NCI-H2196 (cell line): ENCODE measurements at regions not wholly inside any gene's neighbourhood (a gene's known extent, or its start where the extent isn't known, plus 50 kb on each side); places are given as distances from the start of the nearest gene placed in this dataset.
"Not testable (repeated sequence)": the region's sequence is repeated elsewhere in the genome, so short reads cannot be mapped to it uniquely, and the experiment has no call there.

Source experiments
- DNase-seq: peaks from one replicate; lab custom pipeline; 2025; ENCODE audit not compliant: unreplicated experiment; lab: John Stamatoyannopoulos, UW

GRCh38 chr16:60073376-60073775 lies 1339.3 kb upstream of the GOT2 start:
- no peak for DNase-seq

- no peak for DNase-seq
These were observed 1329.9 kb upstream of the GOT2 start for GRCh38 chr16:60064026-60064425.

GRCh38 chr16:60061396-60061795 lies 1327.3 kb upstream of the GOT2 start:
- no peak for DNase-seq

GRCh38 chr16:60060731-60061130 lies 1326.6 kb upstream of the GOT2 start:
- no peak for DNase-seq

- no peak for DNase-seq
These were observed 1325.0 kb upstream of the GOT2 start for GRCh38 chr16:60059141-60059540.

GRCh38 chr16:60041671-60042070 lies 1307.6 kb upstream of the GOT2 start:
- DNase-seq = no peak

GRCh38 chr16:60031740-60032139 lies 1297.6 kb upstream of the GOT2 start:
- no peak for DNase-seq

- DNase-seq = no peak
These were observed 1293.2 kb upstream of the GOT2 start for GRCh38 chr16:60027351-60027750.

- no peak for DNase-seq
These were observed 1279.0 kb upstream of the GOT2 start for GRCh38 chr16:60013076-60013475.

GRCh38 chr16:60001523-60001922 lies 1267.4 kb upstream of the GOT2 start:
- no peak for DNase-seq

- no peak for DNase-seq
These were observed 1263.6 kb upstream of the GOT2 start for GRCh38 chr16:59997706-59998105.

- DNase-seq = no peak
These were observed 1259.0 kb upstream of the GOT2 start for GRCh38 chr16:59993101-59993500.

GRCh38 chr16:59991171-59991570 lies 1257.1 kb upstream of the GOT2 start:
- DNase-seq = no peak

- no peak for DNase-seq
These were observed 1254.5 kb upstream of the GOT2 start for GRCh38 chr16:59988591-59988990.

GRCh38 chr16:59975953-59976352 lies 1241.8 kb upstream of the GOT2 start:
- no peak for DNase-seq

GRCh38 chr16:59973966-59974365 lies 1239.8 kb upstream of the GOT2 start:
- no peak for DNase-seq

GRCh38 chr16:59971264-59971663 lies 1237.1 kb upstream of the GOT2 start:
- no peak for DNase-seq

- no peak for DNase-seq
These were observed 1230.3 kb upstream of the GOT2 start for GRCh38 chr16:59964232-59964924.

GRCh38 chr16:59959311-59959710 lies 1225.2 kb upstream of the GOT2 start:
- DNase-seq = no peak

GRCh38 chr16:59950431-59950830 lies 1216.3 kb upstream of the GOT2 start:
- DNase-seq = no peak

- not testable (repeated sequence) for DNase-seq
These were observed 1209.9 kb upstream of the GOT2 start for GRCh38 chr16:59944041-59944440.

- DNase-seq = no peak
These were observed 1207.5 kb upstream of the GOT2 start for GRCh38 chr16:59941594-59941993.

- no peak for DNase-seq
These were observed 1185.9 kb upstream of the GOT2 start for GRCh38 chr16:59920054-59920453.
